ENCODE measurements at regions not wholly inside any gene's neighbourhood (a gene's known extent, or its start where the extent isn't known, plus 50 kb on each side); places are given as distances from the start of the nearest gene placed in this dataset.

DNA sequence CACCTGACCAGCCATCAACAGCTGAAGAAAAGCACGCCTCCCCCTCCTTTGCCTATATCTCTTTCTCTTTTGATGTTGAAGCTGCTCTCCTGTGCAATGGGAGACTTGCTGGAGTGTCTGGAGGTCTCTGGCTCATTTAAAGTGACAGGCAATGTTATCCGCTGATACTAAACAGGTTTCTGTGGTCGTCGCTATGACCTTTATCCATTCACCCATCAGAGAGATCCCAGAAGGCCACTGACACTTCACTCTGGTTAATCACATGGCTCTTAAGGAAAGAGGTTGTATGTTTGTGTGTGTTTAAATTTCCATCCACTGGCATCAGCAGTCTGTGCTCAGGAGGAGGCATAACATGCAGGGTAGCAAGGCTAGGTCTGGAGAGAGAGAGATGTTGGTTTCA, 277.3 kb downstream of the MTX2 start:
- DNase-seq: no peak

DNA sequence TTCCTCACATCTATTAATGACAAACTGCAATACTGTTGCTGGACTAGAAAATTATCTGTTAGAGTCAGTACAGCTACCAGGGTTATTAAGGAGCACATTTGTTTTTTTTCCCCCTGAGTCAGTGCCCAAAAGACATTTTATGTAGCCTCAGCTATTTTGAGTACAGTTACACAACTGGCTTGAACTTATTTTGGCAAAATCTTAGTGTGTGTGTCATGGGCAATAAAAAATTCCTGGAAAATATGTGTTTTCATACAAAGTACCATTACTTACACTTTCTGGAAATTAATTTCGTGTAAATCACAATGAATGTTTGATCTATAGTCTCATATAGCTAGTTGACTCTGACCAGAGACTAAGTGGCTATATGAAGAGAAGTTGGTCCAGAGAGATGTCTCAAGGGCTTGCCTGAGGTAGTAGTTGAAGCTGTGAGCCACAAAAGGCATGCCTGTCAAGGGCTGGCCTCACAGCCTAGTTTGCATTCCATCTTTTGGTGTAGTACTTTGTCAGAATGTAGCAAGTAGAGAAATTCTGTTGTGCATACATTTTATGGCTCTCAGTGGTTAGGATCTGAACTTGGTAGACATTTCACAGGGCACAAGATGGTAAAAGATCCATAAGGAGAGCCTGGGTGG, 283.4 kb downstream of the MTX2 start:
- no peak for DNase-seq

DNA sequence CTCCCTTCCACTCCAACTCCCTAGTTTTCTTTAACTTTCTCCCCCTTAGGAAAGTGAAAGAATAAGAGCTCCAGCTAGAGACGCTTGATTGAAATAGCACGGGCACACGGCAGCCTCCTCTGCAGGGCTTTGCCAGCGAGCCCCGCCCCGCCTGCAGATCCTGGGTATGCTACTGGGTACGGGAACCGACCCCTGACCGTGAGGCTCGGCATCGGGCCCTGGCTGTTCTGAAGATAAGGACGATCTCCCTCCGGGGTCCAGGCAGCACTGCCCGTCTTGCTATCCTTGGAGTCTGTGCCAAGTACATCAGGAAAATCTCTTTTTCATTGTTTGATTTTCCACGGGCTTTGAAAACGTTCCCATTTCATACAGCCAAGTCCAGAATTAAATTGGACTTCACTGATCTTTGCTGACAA, 284.5 kb downstream of the MTX2 start:
- peak; percentile 82 for DNase-seq

DNA sequence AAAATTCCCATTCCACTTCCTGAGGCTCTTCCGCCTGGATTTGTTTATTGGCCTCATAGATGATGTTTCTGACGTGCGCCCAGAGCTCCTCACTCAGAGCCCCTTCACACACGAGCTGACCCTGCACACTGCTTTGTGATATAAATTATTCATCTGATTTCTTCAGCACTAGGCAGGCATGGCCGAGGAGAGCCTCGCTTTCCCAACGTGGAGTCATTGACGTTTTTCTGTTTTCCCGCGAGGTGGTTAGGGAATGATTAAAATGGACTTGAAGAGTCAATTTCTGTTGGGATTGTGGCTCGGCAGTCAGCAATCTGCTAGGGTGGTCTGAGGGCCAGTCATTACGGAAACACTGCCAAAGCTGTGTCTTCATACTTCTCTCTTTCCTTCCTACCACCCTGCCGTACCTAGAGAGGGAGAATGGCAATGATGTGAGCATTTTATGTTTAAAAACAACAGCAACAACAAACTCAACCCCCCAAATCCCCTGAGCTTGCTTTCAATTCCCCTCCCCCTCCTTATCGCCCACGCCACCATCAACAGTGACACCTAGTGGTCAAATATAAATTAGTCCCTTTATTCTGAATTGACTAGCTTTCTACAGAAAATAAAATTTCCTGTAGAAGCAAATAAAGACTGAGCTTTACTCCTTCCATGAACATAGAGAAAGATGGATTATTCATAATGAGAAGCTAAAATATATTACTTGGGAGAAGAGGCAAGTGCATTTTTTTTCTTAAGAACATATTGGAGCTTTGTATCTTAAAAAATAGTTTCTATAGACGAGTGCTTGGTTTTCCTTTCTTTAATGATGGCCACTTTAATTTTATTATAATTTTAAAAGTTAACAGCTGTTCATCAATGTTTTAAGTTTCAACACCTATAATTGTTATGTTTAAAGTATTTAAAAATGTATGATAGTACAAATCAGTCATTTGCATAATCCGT, 285.1 kb downstream of the MTX2 start:
- peak; percentile 83 for DNase-seq

DNA sequence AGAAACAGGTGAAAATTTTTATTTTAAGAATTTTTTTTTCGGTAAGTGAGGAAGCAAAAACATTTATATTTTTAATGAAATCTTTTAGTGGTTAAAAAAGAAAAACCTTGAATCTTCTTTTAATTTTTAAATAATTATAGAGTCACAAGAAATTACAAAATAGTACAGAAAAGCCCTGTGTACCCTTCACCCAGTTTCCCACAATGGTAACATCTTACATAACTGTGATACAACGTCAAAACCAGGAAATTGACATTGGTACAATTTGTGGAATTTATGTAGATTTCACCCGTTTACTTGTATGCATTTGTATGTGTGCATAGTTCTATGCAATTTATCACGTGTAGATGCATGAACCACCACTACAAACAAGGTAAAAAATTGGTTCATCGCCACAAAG, 285.9 kb downstream of the MTX2 start:
- no peak for DNase-seq

DNA sequence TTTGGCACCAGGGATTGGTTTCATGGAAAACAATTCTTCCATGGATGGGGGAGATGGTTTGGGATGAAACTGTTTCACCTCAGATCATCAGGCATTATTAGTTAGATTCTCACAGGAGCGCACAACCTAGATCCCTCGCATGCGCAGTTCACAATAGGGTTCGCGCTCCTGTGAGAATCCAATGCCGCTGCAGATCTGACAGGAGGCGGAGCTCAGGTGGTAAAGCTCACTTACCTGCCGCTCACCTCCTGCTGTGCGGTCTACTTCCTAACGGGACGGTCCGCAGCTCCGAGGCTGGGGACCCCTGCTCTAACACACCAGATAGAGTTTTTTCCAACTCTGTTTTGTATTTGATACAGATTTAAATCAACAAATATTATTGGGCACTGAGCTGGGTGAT, 286.5 kb downstream of the MTX2 start:
- no peak for DNase-seq

DNA sequence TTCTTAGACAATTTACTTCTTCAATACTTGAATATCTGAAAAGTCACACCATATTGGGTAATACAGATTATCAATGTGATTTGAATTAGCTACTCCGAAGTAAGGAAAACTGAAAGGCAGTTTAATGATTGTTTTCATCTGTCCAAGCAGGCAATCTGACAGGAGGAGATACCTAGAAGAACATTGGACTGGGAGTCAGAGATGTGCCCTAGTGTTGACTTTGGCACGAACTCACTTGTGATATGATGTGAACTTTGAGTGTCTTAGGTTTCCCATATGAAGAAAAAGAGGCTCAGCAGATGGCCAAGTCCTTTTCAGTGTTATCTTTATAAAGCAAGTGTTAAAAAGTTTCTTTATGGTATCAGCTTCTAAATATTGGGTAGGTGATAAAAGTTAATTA, 287.1 kb downstream of the MTX2 start:
- no peak for DNase-seq

DNA sequence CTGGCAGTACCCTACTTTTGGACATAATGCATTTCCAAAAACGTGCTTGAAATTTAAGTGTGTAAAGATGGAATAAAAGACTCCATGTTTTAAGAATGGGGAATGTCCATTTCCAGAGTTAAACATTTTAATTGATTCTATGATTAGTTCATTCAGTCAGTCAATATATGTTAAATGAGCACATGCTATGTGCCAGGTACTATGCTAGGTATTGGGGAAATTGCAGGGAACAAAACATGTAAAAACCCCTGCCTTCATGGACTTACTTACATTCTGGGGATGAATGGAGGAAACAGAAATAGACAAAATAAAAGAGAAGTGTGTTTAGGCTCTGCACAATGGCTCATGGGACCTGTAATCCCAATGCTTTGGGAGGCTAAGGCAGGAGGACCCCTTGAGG, 288.6 kb downstream of the MTX2 start:
- no peak for DNase-seq

DNA sequence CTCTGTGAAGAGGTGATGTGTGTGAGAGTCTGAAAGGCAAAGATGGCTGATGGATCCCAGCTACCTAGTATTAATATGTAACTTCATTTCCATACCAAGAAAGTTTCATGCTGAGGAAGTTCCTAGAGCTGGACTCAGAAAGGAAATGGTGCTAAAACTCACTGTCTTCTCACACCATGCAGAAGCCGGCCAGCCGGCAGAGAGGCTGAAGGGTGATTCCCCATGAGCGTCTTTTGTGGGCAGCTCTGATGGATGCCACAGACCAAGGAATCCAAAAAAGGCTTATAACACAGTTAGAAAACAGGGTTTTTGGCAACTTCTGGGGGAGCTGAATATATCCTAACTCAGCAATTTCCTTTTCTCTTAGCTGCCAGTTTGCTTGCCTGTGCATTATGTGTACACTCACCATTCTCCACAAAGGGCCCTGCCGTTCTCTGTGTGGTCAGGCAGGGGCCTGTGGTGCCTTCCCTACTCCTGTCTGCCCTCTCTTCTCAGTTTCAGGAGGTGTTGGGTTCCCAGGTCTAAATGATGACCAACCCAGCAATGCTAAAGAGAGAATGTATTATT, 289.4 kb downstream of the MTX2 start:
- no peak for DNase-seq

DNA sequence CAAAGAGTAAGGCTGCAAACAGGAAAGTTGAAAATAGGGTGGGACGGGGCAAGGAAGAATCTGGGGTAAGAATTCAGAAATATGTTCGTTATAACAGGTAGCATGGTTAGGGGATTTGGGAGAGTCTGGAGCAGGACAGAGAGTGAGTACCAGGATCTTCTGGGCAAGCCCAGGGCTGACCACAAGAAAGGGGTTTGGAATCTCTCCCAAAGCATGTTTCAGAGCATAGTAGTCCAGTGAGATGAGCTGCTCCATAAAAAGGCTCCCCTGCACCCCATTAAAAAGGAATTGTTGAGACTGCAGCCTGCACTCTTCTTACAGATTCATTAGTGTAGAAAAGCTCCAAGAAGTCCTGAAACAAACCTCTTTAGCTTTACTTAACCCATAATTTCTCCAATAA, 291.1 kb downstream of the MTX2 start:
- DNase-seq: no peak

DNA sequence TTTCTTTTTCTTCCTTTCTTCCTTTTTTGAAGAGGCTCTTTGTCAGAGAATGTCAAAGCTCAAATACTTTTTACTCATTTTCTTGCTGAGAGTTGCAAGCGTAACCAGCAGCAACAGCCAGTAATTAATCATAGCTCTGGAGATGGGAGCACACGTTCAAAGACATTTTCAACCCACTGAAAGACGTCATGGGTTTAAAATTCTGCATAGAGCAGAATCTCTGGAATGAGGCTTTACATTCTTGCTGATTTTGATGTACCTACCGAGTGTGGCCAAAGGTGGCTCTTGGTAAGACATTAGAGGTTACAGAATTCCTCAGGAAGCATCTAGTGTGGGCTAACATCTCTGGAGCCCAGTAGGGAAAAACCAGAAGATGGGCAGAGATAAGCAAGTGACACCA, 292.5 kb downstream of the MTX2 start:
- DNase-seq: no peak

DNA sequence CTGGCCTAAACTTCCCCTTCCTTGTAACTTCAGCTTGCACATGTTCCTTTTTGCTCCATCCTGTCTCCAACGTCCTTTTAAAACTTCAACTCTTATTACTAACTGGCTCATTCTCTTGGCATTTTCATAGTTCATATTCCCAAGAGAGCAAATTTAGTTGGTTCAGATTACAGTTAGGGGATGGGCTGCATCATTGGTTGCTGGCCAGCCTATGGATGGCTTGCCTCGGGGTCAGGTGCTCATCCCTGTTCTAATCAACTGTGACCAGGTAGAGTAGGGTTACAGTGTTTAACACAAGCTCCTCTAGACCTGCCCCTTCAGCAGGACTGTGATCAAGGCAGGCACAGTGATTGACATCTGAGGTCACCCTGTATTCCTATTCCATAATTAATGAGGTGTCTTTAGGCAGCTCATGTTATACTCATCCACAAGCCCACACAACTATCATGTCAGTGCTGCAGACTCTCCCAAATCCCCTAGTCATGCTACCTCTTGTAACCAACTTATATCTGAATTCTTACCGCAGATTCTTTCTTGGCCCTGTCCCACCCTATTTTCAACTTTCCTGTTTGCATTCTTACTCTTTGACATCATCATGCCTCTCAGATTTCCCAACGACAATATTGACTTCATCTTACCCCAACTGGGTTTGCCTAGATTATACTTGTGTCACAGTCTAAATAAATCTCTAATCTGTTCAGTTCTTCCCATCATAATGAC, 293.3 kb downstream of the MTX2 start:
- DNase-seq: no peak

DNA sequence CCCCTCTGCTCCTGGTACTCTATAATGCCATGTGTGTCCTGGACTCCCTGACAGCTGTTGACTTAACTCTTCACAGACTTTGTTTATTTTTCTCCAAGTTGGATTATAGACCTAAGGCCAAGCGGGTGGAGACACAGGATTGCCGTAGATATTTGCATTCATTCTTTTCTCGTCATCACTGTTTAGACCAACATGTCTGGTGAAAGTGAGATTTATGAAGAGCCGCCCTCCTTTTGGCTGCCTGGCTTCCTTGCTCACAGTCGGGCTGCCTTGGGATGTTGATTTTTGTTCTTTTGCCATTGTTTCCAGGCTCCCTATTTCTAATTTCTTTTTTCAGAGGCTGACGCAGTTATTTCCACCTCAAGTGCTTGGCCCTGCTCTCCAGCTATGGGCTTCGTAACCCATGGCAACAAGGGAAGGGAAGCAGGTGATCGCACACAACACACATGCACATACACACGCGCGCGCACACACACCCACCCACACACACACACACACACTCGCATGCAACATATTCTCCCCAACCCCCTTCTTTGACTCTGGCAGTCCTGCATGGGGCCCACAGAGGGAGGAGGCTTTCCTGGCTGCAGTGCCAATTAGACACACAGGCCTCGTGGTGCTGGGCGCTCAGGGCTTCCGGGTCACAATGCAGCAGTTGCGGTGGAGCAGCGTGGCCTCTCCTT, 296.5 kb downstream of the MTX2 start:
- DNase-seq: peak; percentile 60

DNA sequence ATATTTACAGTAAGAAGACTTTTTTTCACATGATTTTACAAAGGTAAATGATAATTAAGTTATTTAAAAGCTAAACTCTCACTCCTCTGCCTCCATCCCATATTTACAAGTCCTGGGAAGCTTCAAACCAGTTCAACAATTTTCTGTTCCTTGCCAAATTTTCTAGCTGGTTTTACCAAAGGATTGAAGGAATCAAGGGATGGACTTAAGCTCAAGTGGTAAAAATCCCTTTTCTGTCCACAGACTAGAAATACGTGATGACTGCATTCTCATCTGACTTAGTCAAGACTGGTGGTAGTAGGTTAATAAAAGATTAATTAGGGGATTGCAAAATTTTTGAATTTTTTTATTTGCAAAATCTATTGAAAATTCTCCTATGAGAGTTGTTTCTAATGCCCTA, 297.3 kb downstream of the MTX2 start:
- no peak for DNase-seq

DNA sequence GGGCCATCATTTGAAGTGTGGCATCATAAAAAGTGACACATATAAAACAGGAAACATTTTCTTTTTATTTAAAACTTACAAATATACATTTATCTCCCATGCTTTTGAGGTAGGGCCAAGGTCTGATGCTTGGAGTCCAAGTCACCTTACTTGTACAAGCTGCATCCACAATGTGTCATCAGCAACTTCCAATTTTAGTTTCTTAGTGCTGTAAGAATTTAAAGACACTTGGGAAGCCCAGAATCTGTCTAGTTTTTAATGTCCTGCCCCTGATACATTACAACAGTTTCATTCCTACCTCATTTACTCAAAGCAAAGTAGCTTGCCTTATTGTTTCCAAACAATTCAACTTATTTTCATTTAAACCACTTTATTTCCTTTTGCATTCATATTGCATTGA, 297.7 kb downstream of the MTX2 start:
- DNase-seq: no peak

DNA sequence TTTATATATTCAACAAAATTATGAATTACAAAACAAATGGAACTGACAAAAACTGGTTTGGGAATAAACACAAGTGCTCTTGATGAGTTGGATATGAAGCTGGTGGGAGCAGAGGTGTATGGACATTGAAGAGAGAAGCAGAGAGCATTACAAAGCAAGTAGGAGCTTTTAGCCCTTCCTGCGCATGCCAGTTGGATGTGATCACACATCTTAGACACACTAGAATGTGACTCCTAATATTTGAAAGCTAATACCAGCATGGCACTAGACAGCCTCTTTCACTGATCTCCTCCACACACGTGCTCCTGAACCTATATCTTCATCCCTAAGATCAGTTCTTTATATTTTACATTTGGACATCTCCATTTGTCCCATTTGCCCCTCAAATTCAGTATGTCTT, 298.1 kb downstream of the MTX2 start:
- no peak for DNase-seq

DNA sequence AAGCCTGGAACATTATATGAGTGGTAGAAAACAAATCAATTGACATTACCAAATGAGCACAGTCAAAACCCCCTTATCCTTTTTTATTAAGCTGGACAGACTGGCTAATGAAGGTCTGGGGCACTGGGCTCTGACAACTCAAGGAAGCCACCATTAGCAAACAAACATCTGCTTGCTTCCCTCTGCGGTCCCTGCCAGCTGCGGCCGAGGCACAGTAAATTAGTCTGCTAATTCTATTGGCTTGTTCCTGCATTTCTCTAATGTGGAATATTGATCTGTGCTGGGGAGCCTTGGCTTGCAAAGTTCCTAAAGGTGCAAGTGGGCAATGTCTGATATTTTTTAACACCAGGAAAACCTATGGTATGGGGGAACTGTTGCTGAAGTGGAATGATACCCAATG, 300.3 kb downstream of the MTX2 start:
- DNase-seq: no peak

DNA sequence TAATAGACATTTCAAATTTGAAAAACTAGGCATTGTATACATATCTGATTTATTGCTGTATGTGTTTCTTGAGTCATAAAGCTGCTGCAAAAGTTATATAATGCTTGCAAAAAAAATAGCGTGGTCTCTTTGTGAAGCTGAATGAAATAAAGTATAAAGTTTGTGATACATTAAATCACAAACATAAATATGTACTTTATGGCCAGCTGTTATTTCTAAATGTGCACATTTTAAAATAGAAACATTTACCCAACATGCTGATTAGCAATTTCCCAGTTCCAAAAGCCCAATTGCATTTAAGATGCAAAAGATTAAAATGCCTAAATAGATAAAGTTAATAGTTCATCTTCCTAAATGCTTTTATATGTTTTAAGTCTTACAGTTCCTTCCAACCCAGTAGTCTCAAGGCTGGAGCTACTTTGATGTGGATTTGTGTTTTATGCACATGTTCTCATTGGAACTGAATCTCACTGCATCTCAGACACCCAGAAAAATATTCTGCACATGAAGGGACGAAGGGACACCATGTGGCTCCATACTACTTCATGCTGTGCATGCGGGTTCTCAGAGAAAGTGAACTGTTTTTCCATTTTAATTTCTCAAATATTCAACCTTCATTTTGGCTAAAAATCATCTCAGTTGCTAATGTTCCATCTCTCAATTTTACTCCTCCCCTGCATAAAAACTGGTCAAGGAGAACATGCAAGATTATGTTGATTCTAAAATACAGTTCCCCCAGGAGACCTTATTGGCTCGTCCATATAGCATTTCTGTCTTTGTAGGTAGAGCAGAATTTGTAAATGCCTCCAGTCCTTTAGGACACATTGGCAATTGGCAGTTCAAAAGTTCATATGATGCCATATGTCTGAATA, 304.6 kb downstream of the MTX2 start:
- no peak for DNase-seq

DNA sequence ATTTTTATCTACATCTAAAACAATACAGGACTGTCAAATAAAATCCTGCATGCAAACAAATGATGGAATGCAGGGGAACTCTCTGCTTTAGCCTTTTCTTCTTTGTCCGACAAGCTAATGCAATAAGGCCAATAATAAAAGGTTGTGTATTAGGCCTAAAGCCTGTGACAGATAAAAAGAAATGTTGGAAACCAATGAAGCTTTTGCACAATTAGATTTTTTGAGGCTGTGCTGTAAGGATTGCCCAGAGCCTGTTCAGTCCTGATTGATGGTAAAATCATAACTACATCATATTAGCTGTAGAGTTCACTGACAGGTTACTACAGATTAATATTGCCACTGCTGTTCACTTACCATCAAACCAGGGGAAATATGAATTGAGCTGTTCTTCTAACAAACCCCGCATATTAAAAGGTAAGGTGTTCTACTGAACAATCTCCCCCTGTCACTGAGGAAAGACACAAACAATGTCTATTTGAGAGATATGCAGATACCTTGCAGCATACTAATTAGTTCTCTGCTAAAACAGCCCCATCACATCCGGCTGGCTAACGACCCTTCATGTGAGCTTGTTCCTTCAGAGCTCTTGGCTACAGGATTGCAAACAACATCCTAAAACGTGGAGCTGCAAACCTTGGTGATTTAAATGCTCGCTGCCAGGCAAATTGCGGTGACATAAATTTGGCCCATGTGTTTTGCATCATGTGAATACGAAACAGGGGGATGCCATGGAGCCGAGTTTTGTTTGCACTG, 305.4 kb downstream of the MTX2 start:
- no peak for DNase-seq

DNA sequence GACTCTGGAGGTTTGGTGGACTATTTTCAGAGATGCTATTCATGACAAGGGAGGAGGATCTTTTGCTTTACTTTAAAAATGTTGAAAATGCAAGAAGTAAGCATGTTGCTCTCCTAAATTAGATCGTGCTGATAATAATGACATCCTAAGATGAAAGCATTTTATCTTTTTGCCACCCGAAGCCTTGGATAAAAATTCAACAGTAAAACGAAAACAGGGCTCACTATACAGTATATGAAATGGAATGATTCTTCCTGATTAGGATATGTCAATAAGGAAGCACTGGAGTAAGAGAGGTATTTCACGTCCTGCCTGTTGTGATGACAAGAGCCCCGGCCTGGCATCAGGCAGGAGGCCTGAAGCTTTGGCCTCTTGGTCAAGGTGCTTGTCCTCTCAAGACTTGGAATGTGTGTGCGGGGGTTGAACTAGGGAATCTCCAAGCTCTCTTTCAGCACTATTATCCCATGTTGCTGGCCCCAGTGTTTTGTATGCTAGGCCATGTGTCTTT, 306.0 kb downstream of the MTX2 start:
- no peak for DNase-seq

DNA sequence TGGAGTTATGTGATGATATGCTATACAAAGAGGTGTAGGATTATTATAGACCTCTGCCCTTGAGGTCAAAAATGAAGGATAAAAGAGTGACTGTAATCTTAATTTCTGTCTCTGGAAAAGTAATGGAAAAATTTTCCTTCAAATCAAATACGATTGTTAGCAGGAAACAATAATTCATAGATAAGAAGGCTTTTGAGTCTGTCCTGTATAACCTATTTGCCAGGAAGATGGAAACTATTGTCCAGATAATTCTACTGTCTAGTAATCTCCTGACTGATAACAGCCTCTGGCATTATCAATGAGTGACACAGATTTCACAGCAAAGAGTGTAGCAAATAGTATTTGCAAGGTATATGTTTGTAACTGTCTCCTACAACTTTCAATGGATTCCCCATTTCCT, 307.8 kb downstream of the MTX2 start:
- no peak for DNase-seq
